Hepatocyte (in vitro differentiated cells): ENCODE measurements at regions not wholly inside any gene's neighbourhood (a gene's known extent, or its start where the extent isn't known, plus 50 kb on each side); places are given as distances from the start of the nearest gene placed in this dataset.

Experiments
- CTCF ChIP-seq: fragments of 200-600 bp; sonication (generic); IDR thresholded peaks from 2 replicates; pipeline ENCODE4 v1.5.1; 2016; ENCODE audit warnings: antibody characterized with exemption, mild to moderate bottlenecking; ENCODE audit not compliant: poor library complexity
- EZH2 ChIP-seq: fragments of 200-600 bp; sonication (generic); IDR thresholded peaks from 2 replicates; pipeline ENCODE4 v1.6.1; 2016; ENCODE audit warnings: antibody characterized with exemption, mild to moderate bottlenecking, borderline replicate concordance

DNA sequence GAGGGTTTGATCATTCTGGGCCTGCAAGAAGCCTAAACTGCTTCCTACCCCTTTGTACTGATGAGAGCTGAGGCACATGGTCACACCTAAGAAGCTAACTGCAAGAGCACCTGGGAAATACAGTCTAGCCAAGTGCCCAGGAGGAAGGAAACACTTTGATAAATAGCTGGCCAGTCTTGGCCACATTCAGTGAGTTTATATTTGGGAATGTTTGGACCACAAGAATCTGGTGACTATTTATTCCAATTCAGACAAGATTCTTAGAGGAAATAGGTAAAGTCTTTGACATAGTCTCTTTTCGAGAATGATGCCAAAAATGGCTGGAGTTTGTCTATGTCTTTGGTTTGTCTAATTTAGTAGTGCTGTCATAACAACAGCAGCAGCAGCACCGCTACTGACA, 213.6 kb downstream of the KIF20B start:
- no peak for TF ChIP-seq CTCF
- no peak for TF ChIP-seq EZH2
